Mesenchymal stem cell (in vitro differentiated cells and primary cell): ENCODE measurements at regions not wholly inside any gene's neighbourhood (a gene's known extent, or its start where the extent isn't known, plus 50 kb on each side); places are given as distances from the start of the nearest gene placed in this dataset.

Experiments
- DNase-seq: peaks from one replicate; pipeline ENCODE4 v3.0.0-alpha.2; 2013
- H2AFZ ChIP-seq: one replicate; pipeline ENCODE4 v1.6.1; 2013; ENCODE audit warnings: low read depth, mild to moderate bottlenecking, control low read depth, inconsistent platforms, low read length, moderate library complexity
- H2AK5ac ChIP-seq: 2 replicates; pipeline ENCODE4 v1.6.1; 2013; ENCODE audit warnings: low read length, moderate library complexity, mild to moderate bottlenecking, inconsistent platforms; ENCODE audit not compliant: severe bottlenecking
- H2BK120ac ChIP-seq: one replicate; pipeline ENCODE4 v1.6.1; 2013; ENCODE audit warnings: low read depth, mild to moderate bottlenecking, inconsistent platforms, low read length, moderate library complexity
- H2BK12ac ChIP-seq, 2 experiments: one replicate each; pipeline ENCODE4 v1.6.1; 2013; ENCODE audit warnings: inconsistent platforms in 2 of 2, low read length in 2 of 2, mild to moderate bottlenecking in 2 of 2, moderate library complexity in 2 of 2, control low read depth in 1 of 2
- H2BK15ac ChIP-seq: one replicate; pipeline ENCODE4 v1.6.1; 2013; ENCODE audit warnings: mild to moderate bottlenecking, low read depth, inconsistent platforms; ENCODE audit not compliant: poor library complexity, severe bottlenecking
- H2BK5ac ChIP-seq: 2 replicates; pipeline ENCODE4 v1.6.1; 2013; ENCODE audit warnings: low read depth, mild to moderate bottlenecking, low read length, control low read depth, inconsistent platforms; ENCODE audit not compliant: poor library complexity, severe bottlenecking
- H3K14ac ChIP-seq, 2 experiments: one replicate each; pipeline ENCODE4 v1.6.1; 2013; ENCODE audit warnings: inconsistent platforms in 2 of 2, low read length in 2 of 2, control low read depth in 1 of 2, mild to moderate bottlenecking in 1 of 2, moderate library complexity in 1 of 2
- H3K18ac ChIP-seq, 2 experiments: one replicate each; pipeline ENCODE4 v1.6.1; 2013; ENCODE audit warnings: inconsistent platforms in 2 of 2, low read length in 2 of 2, control low read depth in 1 of 2, low read depth in 1 of 2, mild to moderate bottlenecking in 1 of 2
- H3K23ac ChIP-seq, 2 experiments: one replicate each; pipeline ENCODE4 v1.6.1; 2013; ENCODE audit warnings: inconsistent platforms in 2 of 2, low read length in 2 of 2, mild to moderate bottlenecking in 2 of 2, moderate library complexity in 2 of 2, control low read depth in 1 of 2
- H3K27ac ChIP-seq: 2 replicates; pipeline ENCODE4 v1.5.1; 2013; ENCODE audit warnings: mild to moderate bottlenecking, moderate library complexity, low read length, control low read depth, inconsistent platforms; ENCODE audit not compliant: poor library complexity, severe bottlenecking
- H3K27me3 ChIP-seq, 2 experiments: 2 replicates each; pipeline versions ENCODE4 v1.6.1 to v1.7.0; 2013; ENCODE audit warnings: low read length in 2 of 2, mild to moderate bottlenecking in 2 of 2, moderate library complexity in 2 of 2, control low read depth in 1 of 2, inconsistent platforms in 1 of 2; ENCODE audit not compliant: control insufficient read depth in 1 of 2, insufficient read depth in 1 of 2
- H3K36me3 ChIP-seq, 2 experiments: 2 replicates each; pipeline versions ENCODE4 v1.6.1 to v1.7.0; 2013; ENCODE audit warnings: low read length in 2 of 2, control low read depth in 1 of 2, inconsistent platforms in 1 of 2, low read depth in 1 of 2, mild to moderate bottlenecking in 1 of 2; ENCODE audit not compliant: insufficient read depth in 2 of 2, control insufficient read depth in 1 of 2
- H3K4ac ChIP-seq, 2 experiments: one replicate each; pipeline ENCODE4 v1.6.1; 2013; ENCODE audit warnings: inconsistent platforms in 2 of 2, low read length in 2 of 2, mild to moderate bottlenecking in 2 of 2, moderate library complexity in 2 of 2, control low read depth in 1 of 2, low read depth in 1 of 2
- H3K4me1 ChIP-seq: 2 replicates; pipeline ENCODE4 v1.6.1; 2013; ENCODE audit warnings: low read depth, low read length, control low read depth; ENCODE audit not compliant: control insufficient read depth, insufficient read depth
- H3K4me2 ChIP-seq: 2 replicates; pipeline ENCODE4 v1.6.1; 2013; ENCODE audit warnings: low read length, mild to moderate bottlenecking, inconsistent platforms; ENCODE audit not compliant: poor library complexity, severe bottlenecking
- H3K4me3 ChIP-seq, 2 experiments: 2 replicates each; pipeline versions ENCODE4 v1.5.1 to v1.7.0; 2013; ENCODE audit warnings: low read length in 2 of 2, mild to moderate bottlenecking in 2 of 2, control low read depth in 1 of 2, low read depth in 1 of 2; ENCODE audit not compliant: insufficient read depth in 1 of 2
- H3K79me1 ChIP-seq: replicated peaks from 2 replicates; pipeline ENCODE4 v1.6.1; 2013; ENCODE audit warnings: mild to moderate bottlenecking, control low read depth, low read length, inconsistent platforms; ENCODE audit not compliant: poor library complexity, severe bottlenecking
- H3K9ac ChIP-seq: 2 replicates; pipeline ENCODE4 v1.7.0; 2013; ENCODE audit warnings: mild to moderate bottlenecking, low read length, moderate library complexity
- H3K9me3 ChIP-seq: 2 replicates; pipeline ENCODE4 v1.7.0; 2013; ENCODE audit warnings: mild to moderate bottlenecking, low read length; ENCODE audit not compliant: control insufficient read depth
- H4K8ac ChIP-seq: one replicate; pipeline ENCODE4 v1.6.1; 2013; ENCODE audit warnings: inconsistent platforms, mild to moderate bottlenecking, low read length, moderate library complexity
- H4K91ac ChIP-seq: one replicate; pipeline ENCODE4 v1.6.1; 2013; ENCODE audit warnings: mild to moderate bottlenecking, low read length, inconsistent platforms
- WGBS: methylation state at CpG from one replicate; pipeline ENCODE4 v1.1.7; 2013; ENCODE audit warnings: mixed read lengths; 5-methylcytosine and 5-hydroxymethylcytosine counted together

DNA sequence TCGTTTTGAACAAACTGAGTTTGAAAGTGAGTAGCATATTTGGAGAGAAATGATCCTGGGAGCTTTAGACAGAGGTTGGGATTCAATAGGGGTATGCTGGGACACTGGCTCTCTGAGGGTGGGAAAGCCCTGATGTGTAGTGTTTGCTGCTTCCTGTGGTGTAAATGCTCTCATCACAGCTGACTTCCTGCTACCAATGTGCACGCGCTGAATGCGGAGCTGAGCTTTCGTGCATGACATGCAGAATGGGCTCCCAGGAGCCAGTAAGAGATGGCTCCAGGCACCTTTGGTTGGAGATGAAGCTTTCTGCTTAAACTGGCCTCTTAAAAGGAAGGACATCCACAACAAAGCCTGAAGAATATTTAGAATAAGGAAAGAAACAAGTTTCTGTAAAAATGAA is 224.1 kb upstream of the CCDC150 start:
- no peak overlapping the region for H3K9ac ChIP-seq
- H4K91ac ChIP-seq, result no peak overlapping the region
- H2BK5ac ChIP-seq, result no peak overlapping the region
- H3K4me1 ChIP-seq, result peaks cover 8% of the 10 kb centered on the region
- 71% methylated on average over 5 of the region's 5 CpGs for WGBS
- no peak overlapping the region for H3K14ac ChIP-seq
- no peak overlapping the region for H3K18ac ChIP-seq
- no peak for DNase-seq
- no peaks in the 10 kb centered on the region for H3K27me3 ChIP-seq
- H3K27ac ChIP-seq, result no peak overlapping the region
- H2AFZ ChIP-seq, result no peak overlapping the region
- H2AK5ac ChIP-seq, result no peak overlapping the region
- H3K4me3 ChIP-seq, result no peak overlapping the region
- no peaks in the 10 kb centered on the region for H3K79me1 ChIP-seq
- H3K36me3 ChIP-seq, result no peaks in the 10 kb centered on the region
- H3K9me3 ChIP-seq, result no peaks in the 10 kb centered on the region
- no peak overlapping the region for H4K8ac ChIP-seq
- no peak overlapping the region for H3K23ac ChIP-seq
- H2BK12ac ChIP-seq, result no peak overlapping the region
- H2BK120ac ChIP-seq, result no peak overlapping the region
- no peak overlapping the region for H2BK15ac ChIP-seq
- no peak overlapping the region for H3K4me2 ChIP-seq
- no peak overlapping the region for H3K4ac ChIP-seq

DNA sequence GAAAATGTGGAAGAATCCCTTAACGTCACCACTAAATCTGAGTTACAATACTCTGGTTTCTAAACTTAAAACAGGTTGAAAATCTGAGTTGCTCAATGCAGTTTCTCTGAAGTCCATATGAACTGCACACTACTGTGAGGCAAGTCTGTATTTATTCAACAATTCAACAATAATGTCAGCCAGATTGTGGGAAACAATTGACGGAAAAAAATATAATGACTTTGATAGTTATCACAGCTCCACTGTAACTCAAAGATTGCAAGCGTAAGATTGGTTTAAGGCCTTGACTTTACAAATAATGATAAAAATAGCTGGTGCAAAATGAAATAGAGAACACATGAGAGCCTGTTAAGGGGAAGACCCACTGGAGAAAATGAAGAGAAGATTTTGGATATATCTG is 219.4 kb upstream of the CCDC150 start:
- H2BK5ac ChIP-seq, result no peak overlapping the region
- no peak overlapping the region for H2BK15ac ChIP-seq
- no peak for DNase-seq
- H2BK120ac ChIP-seq, result no peak overlapping the region
- no peaks in the 10 kb centered on the region for H3K9me3 ChIP-seq
- H3K4me3 ChIP-seq, result no peak overlapping the region
- H4K8ac ChIP-seq, result no peak overlapping the region
- H4K91ac ChIP-seq, result no peak overlapping the region
- H3K4ac ChIP-seq, result no peak overlapping the region
- no peak overlapping the region for H3K14ac ChIP-seq
- H3K18ac ChIP-seq, result no peak overlapping the region
- no peak overlapping the region for H3K23ac ChIP-seq
- no peak overlapping the region for H3K9ac ChIP-seq
- no peaks in the 10 kb centered on the region for H3K4me1 ChIP-seq
- no peak overlapping the region for H3K4me2 ChIP-seq
- H3K27me3 ChIP-seq, result no peaks in the 10 kb centered on the region
- H3K79me1 ChIP-seq, result no peaks in the 10 kb centered on the region
- H3K27ac ChIP-seq, result no peak overlapping the region
- H2AFZ ChIP-seq, result no peak overlapping the region
- 100% methylated on average over 1 of the region's 3 CpGs for WGBS
- no peak overlapping the region for H2BK12ac ChIP-seq
- H2AK5ac ChIP-seq, result no peak overlapping the region
- H3K36me3 ChIP-seq, result no peaks in the 10 kb centered on the region

DNA sequence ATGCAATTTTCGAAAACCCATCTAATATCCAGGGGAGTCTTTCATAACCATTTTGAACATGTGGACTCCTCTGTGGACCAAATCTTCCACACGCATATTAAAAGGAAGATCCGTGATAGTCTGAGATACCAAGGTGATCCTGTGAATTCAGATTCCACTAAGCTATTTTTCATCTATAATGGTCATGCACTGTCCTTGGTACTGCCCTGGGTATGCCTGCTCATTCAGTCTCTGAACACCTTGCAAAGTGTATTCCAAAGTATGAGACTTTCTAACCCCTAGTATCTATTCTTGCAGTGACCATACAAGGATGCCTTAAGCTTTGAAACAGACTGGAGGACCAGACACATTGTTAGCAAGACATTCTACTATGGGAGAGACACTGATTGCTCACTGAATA is 217.6 kb upstream of the CCDC150 start:
- WGBS, result 94% methylated on average over 3 of the region's 3 CpGs
- no peak overlapping the region for H2BK5ac ChIP-seq
- no peak overlapping the region for H3K4me3 ChIP-seq
- no peak overlapping the region for H2AK5ac ChIP-seq
- no peaks in the 10 kb centered on the region for H3K9me3 ChIP-seq
- no peak overlapping the region for H3K4me2 ChIP-seq
- H3K4ac ChIP-seq, result no peak overlapping the region
- DNase-seq, result no peak
- no peak overlapping the region for H2AFZ ChIP-seq
- no peaks in the 10 kb centered on the region for H3K79me1 ChIP-seq
- no peak overlapping the region for H2BK12ac ChIP-seq
- H2BK120ac ChIP-seq, result no peak overlapping the region
- H2BK15ac ChIP-seq, result no peak overlapping the region
- no peak overlapping the region for H3K9ac ChIP-seq
- no peak overlapping the region for H3K18ac ChIP-seq
- H3K27ac ChIP-seq, result no peak overlapping the region
- H3K27me3 ChIP-seq, result no peaks in the 10 kb centered on the region
- no peak overlapping the region for H4K8ac ChIP-seq
- H3K36me3 ChIP-seq, result no peaks in the 10 kb centered on the region
- H3K14ac ChIP-seq, result no peak overlapping the region
- H3K23ac ChIP-seq, result no peak overlapping the region
- H4K91ac ChIP-seq, result no peak overlapping the region
- H3K4me1 ChIP-seq, result no peaks in the 10 kb centered on the region

DNA sequence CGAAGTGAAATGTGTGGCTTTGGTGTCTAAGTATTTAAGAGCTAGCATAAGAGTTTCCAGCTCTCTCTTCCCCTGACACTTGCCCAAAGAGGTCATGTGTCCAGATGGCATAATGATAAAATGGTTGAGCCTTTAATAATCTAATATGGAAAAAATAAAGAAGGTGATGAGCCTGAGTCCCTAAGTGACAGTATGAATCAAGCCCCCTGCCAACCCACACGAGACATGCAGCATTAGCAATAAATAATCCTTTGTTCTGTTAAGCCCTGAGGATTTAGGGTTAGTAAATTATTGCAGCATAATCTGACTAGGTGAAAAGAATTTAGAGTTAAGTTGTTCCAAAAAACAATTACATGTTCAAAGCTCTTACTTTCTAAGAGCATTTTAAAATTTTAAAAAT is 217.2 kb upstream of the CCDC150 start:
- Histone ChIP-seq H3K27me3 (no peaks in the 10 kb centered on the region), H3K4me3 (no peak overlapping the region), H4K91ac (no peak overlapping the region), H3K9ac (no peak overlapping the region), H2BK15ac (no peak overlapping the region), H3K14ac (no peak overlapping the region), H3K36me3 (no peaks in the 10 kb centered on the region), H2BK120ac (no peak overlapping the region), H3K27ac (no peak overlapping the region), H2AFZ (no peak overlapping the region), H2AK5ac (no peak overlapping the region), H4K8ac (no peak overlapping the region), H3K9me3 (no peaks in the 10 kb centered on the region), H2BK5ac (no peak overlapping the region), H2BK12ac (no peak overlapping the region), H3K79me1 (no peaks in the 10 kb centered on the region), H3K18ac (no peak overlapping the region), H3K4ac (no peak overlapping the region), H3K4me1 (no peaks in the 10 kb centered on the region), H3K23ac (no peak overlapping the region), H3K4me2 (no peak overlapping the region)
- WGBS, result 100% methylated on average over 1 of the region's 2 CpGs
- DNase-seq, result no peak
